HEK293 (cell line): ENCODE measurements at regions not wholly inside any gene's neighbourhood (a gene's known extent, or its start where the extent isn't known, plus 50 kb on each side); places are given as distances from the start of the nearest gene placed in this dataset.

ENCODE experiments used
- CTCF ChIA-PET: fragments of 350-600 bp; formaldehyde crosslinking; extraction: SDS; loops from one replicate; lab custom pipeline; 2021; ENCODE audit warnings: antibody characterized with exemption; lab: Yijun Ruan, JAX
- POLR2A ChIA-PET: fragments of 300-600 bp; formaldehyde crosslinking; extraction: SDS; loops from one replicate; lab custom pipeline; 2020; ENCODE audit warnings: antibody characterized with exemption, inconsistent platforms; lab: Yijun Ruan, JAX
- H3K27ac ChIP-seq: fragments of 200-500 bp; sonication (Bioruptor generic); 2 replicates; pipeline ENCODE4 v1.5.1; 2014; ENCODE audit warnings: low read depth, low read length, control low read depth, inconsistent platforms; ENCODE audit errors: extremely low read depth
- H3K36me3 ChIP-seq, 2 experiments: fragments of 200-500 bp in 1 of 2; sonication (Bioruptor generic) in 1 of 2; 1 replicate in 1 of 2; 2 replicates in 1 of 2; pipeline ENCODE4 v1.5.1; 2014 to 2017; ENCODE audit warnings: inconsistent platforms in 2 of 2, low read length in 2 of 2; ENCODE audit not compliant: control insufficient read depth in 2 of 2, insufficient read depth in 1 of 2
- H3K4me1 ChIP-seq: fragments of 200-500 bp; sonication (Bioruptor generic); 2 replicates; pipeline ENCODE4 v1.5.1; 2014; ENCODE audit warnings: mild to moderate bottlenecking, low read length, inconsistent platforms; ENCODE audit not compliant: control insufficient read depth, insufficient read depth
- H3K4me3 ChIP-seq: 2 replicates; pipeline ENCODE4 v1.5.1; 2011; ENCODE audit warnings: low read depth, mild to moderate bottlenecking, control low read depth, low read length, moderate library complexity
- H3K9me3 ChIP-seq: fragments of 200-500 bp; sonication (Bioruptor generic); 2 replicates; pipeline ENCODE4 v1.5.1; 2014; ENCODE audit warnings: low read depth, low read length, inconsistent platforms; ENCODE audit not compliant: control insufficient read depth, insufficient read depth
- YY2 ChIP-seq: fragments of 450-650 bp; formaldehyde crosslinking; IDR thresholded peaks from 2 replicates; pipeline ENCODE4 v1.5.1; 2016; ENCODE audit warnings: missing biosample characterization, missing genetic modification characterization
- ZBTB21 ChIP-seq: fragments of 450-650 bp; formaldehyde crosslinking; IDR thresholded peaks from 2 replicates; pipeline ENCODE4 v1.5.1; 2017; ENCODE audit warnings: missing biosample characterization, missing genetic modification characterization
- ZFHX2 ChIP-seq: fragments of 450-650 bp; formaldehyde crosslinking; conservative IDR thresholded peaks from 2 replicates; pipeline ENCODE4 v1.5.1; 2016; ENCODE audit warnings: missing biosample characterization, missing genetic modification characterization
- ZFP3 ChIP-seq: fragments of 450-650 bp; formaldehyde crosslinking; IDR thresholded peaks from 2 replicates; pipeline ENCODE4 v1.5.1; 2016; ENCODE audit warnings: low read depth, missing biosample characterization, missing genetic modification characterization
- ZNF146 ChIP-seq: fragments of 450-650 bp; formaldehyde crosslinking; IDR thresholded peaks from 2 replicates; pipeline ENCODE4 v1.5.1; 2016; ENCODE audit warnings: missing biosample characterization, missing genetic modification characterization
- ZNF16 ChIP-seq: fragments of 450-650 bp; formaldehyde crosslinking; IDR thresholded peaks from 2 replicates; pipeline ENCODE4 v1.5.1; 2016; ENCODE audit warnings: low read depth, missing biosample characterization, missing genetic modification characterization
- ZNF549 ChIP-seq: fragments of 450-650 bp; IDR thresholded peaks from 2 replicates; pipeline ENCODE4 v1.5.1; 2018; ENCODE audit warnings: missing biosample characterization, missing genetic modification characterization, mild to moderate bottlenecking, inconsistent platforms, moderate library complexity
- ZNF629 ChIP-seq: fragments of 450-650 bp; formaldehyde crosslinking; IDR thresholded peaks from 2 replicates; pipeline ENCODE4 v1.5.1; 2017; ENCODE audit warnings: missing biosample characterization, missing genetic modification characterization
- ZNF660 ChIP-seq: fragments of 450-650 bp; IDR thresholded peaks from 2 replicates; pipeline ENCODE4 v1.5.1; 2018; ENCODE audit warnings: missing biosample characterization, mild to moderate bottlenecking, missing genetic modification characterization
- ZNF664 ChIP-seq: fragments of 450-650 bp; formaldehyde crosslinking; IDR thresholded peaks from 2 replicates; pipeline ENCODE4 v1.5.1; 2016; ENCODE audit warnings: missing biosample characterization, missing genetic modification characterization
- TF ChIP-seq, protein P1 (sequence below): fragments of 450-650 bp; formaldehyde crosslinking; conservative IDR thresholded peaks from 2 replicates; pipeline ENCODE4 v1.5.1; 2016; ENCODE audit warnings: low read depth, missing biosample characterization, missing genetic modification characterization
- TF ChIP-seq, protein P2 (sequence below): fragments of 450-650 bp; formaldehyde crosslinking; IDR thresholded peaks from 2 replicates; pipeline ENCODE4 v1.5.1; 2016; ENCODE audit warnings: missing biosample characterization, missing genetic modification characterization
- TF ChIP-seq, protein P3 (sequence below): fragments of 450-650 bp; formaldehyde crosslinking; IDR thresholded peaks from 2 replicates; pipeline ENCODE4 v1.5.1; 2016; ENCODE audit warnings: missing biosample characterization, missing genetic modification characterization
- TF ChIP-seq, protein P4 (sequence below): fragments of 450-650 bp; formaldehyde crosslinking; IDR thresholded peaks from 2 replicates; pipeline ENCODE4; 2016; ENCODE audit warnings: missing biosample characterization, missing genetic modification characterization

DNA sequence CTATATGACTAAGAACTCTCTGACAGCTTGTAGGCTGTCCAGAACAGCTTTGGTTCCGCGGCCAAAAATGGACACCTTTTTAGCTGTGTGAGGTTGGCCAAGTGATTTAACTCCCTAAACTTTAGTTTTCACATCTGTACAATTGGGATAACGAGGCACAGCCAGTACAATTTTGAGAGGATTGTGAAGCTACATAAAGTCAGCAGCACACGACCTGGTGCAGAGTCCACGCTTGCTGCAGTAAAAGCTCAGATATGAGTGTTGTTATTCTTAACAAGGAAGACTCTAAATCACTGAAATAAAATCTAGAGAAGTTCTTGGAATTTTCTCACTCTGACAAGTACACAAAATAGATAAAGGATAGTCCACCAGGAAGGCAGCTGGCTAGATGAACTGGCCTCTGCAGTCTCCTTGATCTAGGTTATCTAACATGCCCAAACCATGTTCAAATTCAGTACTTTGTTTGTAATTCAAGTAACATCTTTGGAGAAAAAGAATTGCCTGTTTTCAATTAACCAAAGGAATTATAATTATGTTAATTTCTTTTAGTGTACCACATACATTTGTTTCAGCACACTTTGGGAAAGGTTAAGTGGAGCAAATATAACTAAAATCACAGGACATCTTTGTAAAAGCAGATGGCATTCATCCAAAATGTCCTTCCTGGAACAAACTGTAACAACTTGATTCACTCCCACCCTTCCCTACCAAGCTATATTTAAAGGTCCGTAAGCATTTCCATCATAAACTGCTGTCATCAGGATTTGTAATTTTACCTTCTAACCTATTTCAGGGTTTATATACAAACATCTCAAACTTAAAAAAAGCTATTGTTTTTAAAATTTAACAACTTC lies 201.7 kb upstream of the STK17B start (continued):
- TF ChIP-seq ZNF660 (no peak), ZNF664 (tag by site-specific recombination) (no peak), ZNF16 (tag by site-specific recombination) (no peak), ZNF146 (tag by site-specific recombination) (no peak), ZNF629 (no peak)
- TF ChIP-seq, protein P1, sequence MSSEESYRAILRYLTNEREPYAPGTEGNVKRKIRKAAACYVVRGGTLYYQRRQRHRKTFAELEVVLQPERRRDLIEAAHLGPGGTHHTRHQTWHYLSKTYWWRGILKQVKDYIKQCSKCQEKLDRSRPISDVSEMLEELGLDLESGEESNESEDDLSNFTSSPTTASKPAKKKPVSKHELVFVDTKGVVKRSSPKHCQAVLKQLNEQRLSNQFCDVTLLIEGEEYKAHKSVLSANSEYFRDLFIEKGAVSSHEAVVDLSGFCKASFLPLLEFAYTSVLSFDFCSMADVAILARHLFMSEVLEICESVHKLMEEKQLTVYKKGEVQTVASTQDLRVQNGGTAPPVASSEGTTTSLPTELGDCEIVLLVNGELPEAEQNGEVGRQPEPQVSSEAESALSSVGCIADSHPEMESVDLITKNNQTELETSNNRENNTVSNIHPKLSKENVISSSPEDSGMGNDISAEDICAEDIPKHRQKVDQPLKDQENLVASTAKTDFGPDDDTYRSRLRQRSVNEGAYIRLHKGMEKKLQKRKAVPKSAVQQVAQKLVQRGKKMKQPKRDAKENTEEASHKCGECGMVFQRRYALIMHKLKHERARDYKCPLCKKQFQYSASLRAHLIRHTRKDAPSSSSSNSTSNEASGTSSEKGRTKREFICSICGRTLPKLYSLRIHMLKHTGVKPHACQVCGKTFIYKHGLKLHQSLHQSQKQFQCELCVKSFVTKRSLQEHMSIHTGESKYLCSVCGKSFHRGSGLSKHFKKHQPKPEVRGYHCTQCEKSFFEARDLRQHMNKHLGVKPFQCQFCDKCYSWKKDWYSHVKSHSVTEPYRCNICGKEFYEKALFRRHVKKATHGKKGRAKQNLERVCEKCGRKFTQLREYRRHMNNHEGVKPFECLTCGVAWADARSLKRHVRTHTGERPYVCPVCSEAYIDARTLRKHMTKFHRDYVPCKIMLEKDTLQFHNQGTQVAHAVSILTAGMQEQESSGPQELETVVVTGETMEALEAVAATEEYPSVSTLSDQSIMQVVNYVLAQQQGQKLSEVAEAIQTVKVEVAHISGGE (tag by site-specific recombination): no peak
- TF ChIP-seq, protein P2, sequence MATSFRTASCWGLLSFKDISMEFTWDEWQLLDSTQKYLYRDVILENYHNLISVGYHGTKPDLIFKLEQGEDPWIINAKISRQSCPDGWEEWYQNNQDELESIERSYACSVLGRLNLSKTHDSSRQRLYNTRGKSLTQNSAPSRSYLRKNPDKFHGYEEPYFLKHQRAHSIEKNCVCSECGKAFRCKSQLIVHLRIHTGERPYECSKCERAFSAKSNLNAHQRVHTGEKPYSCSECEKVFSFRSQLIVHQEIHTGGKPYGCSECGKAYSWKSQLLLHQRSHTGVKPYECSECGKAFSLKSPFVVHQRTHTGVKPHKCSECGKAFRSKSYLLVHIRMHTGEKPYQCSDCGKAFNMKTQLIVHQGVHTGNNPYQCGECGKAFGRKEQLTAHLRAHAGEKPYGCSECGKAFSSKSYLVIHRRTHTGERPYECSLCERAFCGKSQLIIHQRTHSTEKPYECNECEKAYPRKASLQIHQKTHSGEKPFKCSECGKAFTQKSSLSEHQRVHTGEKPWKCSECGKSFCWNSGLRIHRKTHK: no peak

DNA sequence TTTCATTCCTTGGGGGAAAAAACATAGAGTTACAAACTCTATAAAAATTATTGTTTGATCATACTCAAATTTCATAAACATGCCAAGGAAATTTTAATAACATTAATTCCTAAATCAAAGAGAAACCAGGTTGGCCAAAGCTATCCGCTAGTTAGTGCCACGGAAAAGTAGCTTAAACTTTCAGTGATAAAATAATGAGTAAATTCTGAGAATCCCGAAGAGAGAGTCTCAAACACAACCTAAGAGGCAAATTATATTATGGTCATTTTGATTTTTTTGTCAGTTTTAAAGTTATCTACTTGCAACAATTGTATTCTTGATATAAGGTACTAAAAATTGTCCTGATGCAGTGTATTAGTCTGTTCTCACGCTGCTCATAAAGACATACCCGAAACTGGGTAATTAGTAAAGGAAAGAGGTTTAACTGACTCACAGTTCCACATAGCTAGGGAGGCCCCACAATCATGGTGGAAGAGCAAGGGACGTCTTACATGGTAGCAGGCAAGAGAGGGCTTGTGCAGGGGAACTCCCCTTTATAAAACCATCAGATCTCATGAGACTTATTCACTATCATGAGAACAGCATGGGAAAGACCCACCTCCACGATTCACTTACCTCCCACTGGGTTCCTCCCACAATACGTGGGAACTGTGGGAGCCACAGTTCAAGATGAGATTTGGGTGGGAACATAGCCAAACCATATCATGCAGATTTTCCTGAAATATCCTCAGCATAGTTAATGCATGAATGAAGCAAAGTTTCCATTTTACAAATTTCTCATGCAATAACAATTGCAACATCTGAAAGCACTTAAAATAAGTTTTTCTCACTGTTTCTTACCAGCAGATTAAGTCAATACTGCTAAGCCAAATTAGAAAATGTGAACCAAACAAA lies 205.9 kb upstream of the STK17B start:
- ChIA-PET POLR2A (no interaction called here), CTCF (interaction anchor here (0.6 kb wide), 1 partner anchor 40 kb away, joined by 3 read pairs; no protein-coding TSS in a partner anchor)
- TF ChIP-seq ZNF549 (no peak), ZFHX2 (tag by site-specific recombination) (peak; percentile 55)
- TF ChIP-seq, protein P3, sequence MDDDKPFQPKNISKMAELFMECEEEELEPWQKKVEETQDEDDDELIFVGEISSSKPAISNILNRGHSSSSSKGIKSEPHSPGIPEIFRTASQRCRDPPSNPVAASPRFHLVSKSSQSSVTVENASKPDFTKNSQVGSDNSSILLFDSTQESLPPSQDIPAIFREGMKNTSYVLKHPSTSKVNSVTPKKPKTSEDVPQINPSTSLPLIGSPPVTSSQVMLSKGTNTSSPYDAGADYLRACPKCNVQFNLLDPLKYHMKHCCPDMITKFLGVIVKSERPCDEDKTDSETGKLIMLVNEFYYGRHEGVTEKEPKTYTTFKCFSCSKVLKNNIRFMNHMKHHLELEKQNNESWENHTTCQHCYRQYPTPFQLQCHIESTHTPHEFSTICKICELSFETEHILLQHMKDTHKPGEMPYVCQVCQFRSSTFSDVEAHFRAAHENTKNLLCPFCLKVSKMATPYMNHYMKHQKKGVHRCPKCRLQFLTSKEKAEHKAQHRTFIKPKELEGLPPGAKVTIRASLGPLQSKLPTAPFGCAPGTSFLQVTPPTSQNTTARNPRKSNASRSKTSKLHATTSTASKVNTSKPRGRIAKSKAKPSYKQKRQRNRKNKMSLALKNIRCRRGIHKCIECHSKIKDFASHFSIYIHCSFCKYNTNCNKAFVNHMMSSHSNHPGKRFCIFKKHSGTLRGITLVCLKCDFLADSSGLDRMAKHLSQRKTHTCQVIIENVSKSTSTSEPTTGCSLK (tag by site-specific recombination): no peak
- H3K4me3 ChIP-seq: no peak overlapping the region
- H3K27ac ChIP-seq: no peak overlapping the region
- H3K9me3 ChIP-seq: no peaks in the 10 kb centered on the region
- peaks cover 4% of the 10 kb centered on the region; the same call in 1 of the 2 replicates for H3K4me1 ChIP-seq
- H3K36me3 ChIP-seq: no peaks in the 10 kb centered on the region

DNA sequence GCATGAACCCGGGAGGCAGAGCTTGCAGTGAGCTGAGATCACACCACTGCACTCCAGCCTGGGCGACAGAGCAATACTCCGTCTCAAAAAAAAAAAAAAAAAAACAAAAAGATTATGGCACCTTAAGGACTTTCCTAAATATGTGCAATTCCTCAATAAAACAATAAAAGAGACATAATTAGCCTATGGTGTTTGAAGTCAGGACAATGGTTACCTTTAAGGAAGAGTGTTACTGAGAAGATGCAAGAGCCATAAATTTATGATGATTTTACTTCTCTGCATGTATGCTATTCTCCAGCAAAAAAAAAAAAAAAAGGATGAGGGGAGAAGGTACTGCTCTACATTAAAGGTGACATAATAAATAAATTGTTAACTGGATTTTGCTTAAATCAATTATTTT lies 208.2 kb upstream of the STK17B start:
- Histone ChIP-seq H3K4me3 (no peak overlapping the region), H3K36me3 (no peaks in the 10 kb centered on the region), H3K27ac (no peak overlapping the region), H3K4me1 (no peaks in the 10 kb centered on the region), H3K9me3 (no peaks in the 10 kb centered on the region)
- TF ChIP-seq ZBTB21 (tag by site-specific recombination) (no peak), YY2 (tag by site-specific recombination) (no peak), ZFP3 (tag by site-specific recombination) (no peak)
- TF ChIP-seq, protein P4, sequence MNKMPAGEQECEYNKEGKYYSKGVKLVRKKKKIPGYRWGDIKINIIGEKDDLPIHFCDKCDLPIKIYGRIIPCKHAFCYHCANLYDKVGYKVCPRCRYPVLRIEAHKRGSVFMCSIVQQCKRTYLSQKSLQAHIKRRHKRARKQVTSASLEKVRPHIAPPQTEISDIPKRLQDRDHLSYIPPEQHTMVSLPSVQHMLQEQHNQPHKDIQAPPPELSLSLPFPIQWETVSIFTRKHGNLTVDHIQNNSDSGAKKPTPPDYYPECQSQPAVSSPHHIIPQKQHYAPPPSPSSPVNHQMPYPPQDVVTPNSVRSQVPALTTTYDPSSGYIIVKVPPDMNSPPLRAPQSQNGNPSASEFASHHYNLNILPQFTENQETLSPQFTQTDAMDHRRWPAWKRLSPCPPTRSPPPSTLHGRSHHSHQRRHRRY (tag by site-specific recombination): no peak
- ChIA-PET CTCF (no interaction called here), POLR2A (no interaction called here)
